ENCODE measurements at regions not wholly inside any gene's neighbourhood (a gene's known extent, or its start where the extent isn't known, plus 50 kb on each side); places are given as distances from the start of the nearest gene placed in this dataset.
A peak's percentile ranks its signal among the peaks of the same experiment; 100 is the strongest.

DNA sequence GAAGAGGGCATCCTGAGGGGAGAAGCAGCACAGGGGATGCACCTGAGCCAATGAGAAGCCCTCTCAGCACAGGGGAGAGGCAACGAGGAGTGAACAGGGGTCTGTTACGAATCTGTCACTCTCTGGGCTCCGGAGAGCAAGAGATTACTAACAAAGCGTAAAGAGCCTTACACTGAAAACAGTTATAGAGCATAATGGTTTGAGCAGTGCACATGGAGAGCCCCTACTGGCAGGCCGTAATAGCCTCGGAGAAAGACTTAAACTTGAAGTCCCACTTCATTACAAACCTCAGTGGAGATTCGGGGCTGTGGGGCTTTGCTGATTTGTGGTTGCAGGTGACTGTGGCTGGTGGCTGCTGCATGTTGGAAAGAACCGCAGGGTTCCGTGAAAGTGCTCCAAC is 271.5 kb upstream of the TMC3 start:
- BruUV-seq (replicated peaks): no TSS peak
- intact Hi-C loops (cut with micrococcal nuclease): no loop called here
- no peaks in the 10 kb centered on the region for H3K79me2 ChIP-seq (ENCODE audit: control insufficient read depth, insufficient read depth, low read length)
- H3K9ac ChIP-seq (ENCODE audit: insufficient read depth in 1 of 2, low read depth in 2 of 2, low read length in 2 of 2): no peak overlapping the region
- no peak for FAIRE-seq
- no peak for TF ChIP-seq SFPQ (IDR thresholded peaks at IDR 0.05; ENCODE audit: low read depth, low read length)
- no peaks in the 10 kb centered on the region for H3K36me3 ChIP-seq (ENCODE audit: control insufficient read depth, insufficient read depth, low read length)
- no peak for DNase-seq (ENCODE audit: extremely low read depth in 1 of 4, low spot score in 3 of 4)
- H3K4me1 ChIP-seq (replicated peaks in 1 of 2; ENCODE audit: control insufficient read depth in 2 of 2, insufficient read depth in 2 of 2, low read length in 2 of 2): no peaks in the 10 kb centered on the region
- H3K4me3 ChIP-seq: no peak overlapping the region
- in situ Hi-C loops (cut with MboI): no loop called here
- ChIA-PET POLR2A (no interaction called here), CTCF (ENCODE audit: low intra/inter-chr PET ratio) (no interaction called here)
- no peaks in the 10 kb centered on the region for H3K9me3 ChIP-seq (replicated peaks; ENCODE audit: control insufficient read depth, insufficient read depth, low read depth, low read length)
- H3K27ac ChIP-seq (ENCODE audit: extremely low read depth, low read depth, low read length): no peak overlapping the region
- 0 out of 3 replicates have a peak, but pooled peaks have one; percentile 34 for ATAC-seq
- no peak overlapping the region for H2AFZ ChIP-seq (ENCODE audit: low read depth, low read length)
- WGBS (ENCODE audit: insufficient coverage, low coverage, missing lambda C conversion rate): 1% methylated on average over 9 of the region's 9 CpGs
- no peaks in the 10 kb centered on the region for H3K9me1 ChIP-seq (ENCODE audit: control insufficient read depth, insufficient read depth, low read length)
- no peaks in the 10 kb centered on the region for H4K20me1 ChIP-seq (replicated peaks; ENCODE audit: control insufficient read depth, insufficient read depth, low read length)
- peaks cover 0 to 4% of the 10 kb centered on the region in 2 experiments; a peak in 1 of 5 replicates for H3K27me3 ChIP-seq (ENCODE audit: control insufficient read depth in 2 of 2, insufficient read depth in 2 of 2, low read length in 2 of 2)
- H3K4me2 ChIP-seq (ENCODE audit: insufficient read depth, low read length): no peak overlapping the region

DNA sequence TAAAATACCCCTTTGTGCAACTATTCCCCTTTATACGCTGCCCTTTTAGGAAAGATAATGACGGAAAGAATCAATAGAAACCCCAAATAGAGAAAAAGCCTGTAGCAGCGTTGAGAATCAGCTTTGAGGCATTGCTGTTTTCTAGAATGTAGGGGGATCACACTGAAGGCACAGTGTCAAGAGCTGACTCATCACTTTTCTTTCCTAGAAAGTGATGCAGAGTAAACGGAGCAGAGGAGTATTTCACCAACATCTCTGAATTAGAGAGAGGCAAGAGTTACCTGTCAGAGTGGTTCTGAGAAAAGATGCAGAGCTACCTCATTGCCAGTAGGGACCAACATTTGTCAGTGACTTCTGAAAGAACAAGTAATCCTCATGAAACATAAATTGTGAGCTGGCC is 269.8 kb upstream of the TMC3 start:
- no peaks in the 10 kb centered on the region for H3K36me3 ChIP-seq (ENCODE audit: control insufficient read depth, insufficient read depth, low read length)
- no peak overlapping the region for H3K4me3 ChIP-seq
- H4K20me1 ChIP-seq (replicated peaks; ENCODE audit: control insufficient read depth, insufficient read depth, low read length): no peaks in the 10 kb centered on the region
- H3K9me3 ChIP-seq (replicated peaks; ENCODE audit: control insufficient read depth, insufficient read depth, low read depth, low read length): no peaks in the 10 kb centered on the region
- ChIA-PET POLR2A (interaction anchor here (0.9 kb wide), 1 partner anchor 10 kb away, joined by 3 read pairs; no protein-coding TSS in a partner anchor), CTCF (ENCODE audit: low intra/inter-chr PET ratio) (no interaction called here)
- no peak overlapping the region for H3K9ac ChIP-seq (ENCODE audit: insufficient read depth in 1 of 2, low read depth in 2 of 2, low read length in 2 of 2)
- no TSS peak for BruUV-seq (replicated peaks)
- in situ Hi-C loops (cut with MboI): no loop called here
- no peak for ATAC-seq
- no peaks in the 10 kb centered on the region for H3K79me2 ChIP-seq (ENCODE audit: control insufficient read depth, insufficient read depth, low read length)
- H3K27ac ChIP-seq (ENCODE audit: extremely low read depth, low read depth, low read length): no peak overlapping the region
- WGBS (ENCODE audit: insufficient coverage, low coverage, missing lambda C conversion rate): 0% methylated on average over 4 of the region's 4 CpGs
- FAIRE-seq: no peak
- no peak for DNase-seq (ENCODE audit: extremely low read depth in 1 of 4, low spot score in 3 of 4)
- no peak overlapping the region for H2AFZ ChIP-seq (ENCODE audit: low read depth, low read length)
- peaks cover 0 to 4% of the 10 kb centered on the region in 2 experiments; a peak in 1 of 5 replicates for H3K27me3 ChIP-seq (ENCODE audit: control insufficient read depth in 2 of 2, insufficient read depth in 2 of 2, low read length in 2 of 2)
- intact Hi-C loops (cut with micrococcal nuclease): no loop called here
- H3K9me1 ChIP-seq (ENCODE audit: control insufficient read depth, insufficient read depth, low read length): no peaks in the 10 kb centered on the region
- H3K4me1 ChIP-seq (replicated peaks in 1 of 2; ENCODE audit: control insufficient read depth in 2 of 2, insufficient read depth in 2 of 2, low read length in 2 of 2): no peaks in the 10 kb centered on the region
- H3K4me2 ChIP-seq (ENCODE audit: insufficient read depth, low read length): no peak overlapping the region
- no peak for TF ChIP-seq MXI1 (IDR thresholded peaks at IDR 0.05; ENCODE audit: low read depth, low read length)
- peak; percentile 81 for TF ChIP-seq MAFG (tag; conservative IDR thresholded peaks at IDR 0.05)
- TF ChIP-seq TAF9B (IDR thresholded peaks at IDR 0.05; ENCODE audit: partially characterized antibody): no peak
- TF ChIP-seq TFE3 (CRISPR knock-in tag; IDR thresholded peaks at IDR 0.05): no peak
- TF ChIP-seq, protein P1, sequence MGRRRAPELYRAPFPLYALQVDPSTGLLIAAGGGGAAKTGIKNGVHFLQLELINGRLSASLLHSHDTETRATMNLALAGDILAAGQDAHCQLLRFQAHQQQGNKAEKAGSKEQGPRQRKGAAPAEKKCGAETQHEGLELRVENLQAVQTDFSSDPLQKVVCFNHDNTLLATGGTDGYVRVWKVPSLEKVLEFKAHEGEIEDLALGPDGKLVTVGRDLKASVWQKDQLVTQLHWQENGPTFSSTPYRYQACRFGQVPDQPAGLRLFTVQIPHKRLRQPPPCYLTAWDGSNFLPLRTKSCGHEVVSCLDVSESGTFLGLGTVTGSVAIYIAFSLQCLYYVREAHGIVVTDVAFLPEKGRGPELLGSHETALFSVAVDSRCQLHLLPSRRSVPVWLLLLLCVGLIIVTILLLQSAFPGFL (CRISPR knock-in tag; IDR thresholded peaks at IDR 0.05): no peak
- TF ChIP-seq POLR2B (IDR thresholded peaks at IDR 0.05; ENCODE audit: low read depth, partially characterized antibody): no peak
- TF ChIP-seq RNF2 (IDR thresholded peaks at IDR 0.05): no peak
- TF ChIP-seq KLF13 (tag; IDR thresholded peaks at IDR 0.05; ENCODE audit: borderline replicate concordance, low read depth): no peak
- TF ChIP-seq ZNF133 (CRISPR knock-in tag; IDR thresholded peaks at IDR 0.05): no peak
- no peak for TF ChIP-seq ZFPM2 (CRISPR knock-in tag; IDR thresholded peaks at IDR 0.05)
